Thyroid gland (tissue), 4 donors: ENCODE measurements at regions not wholly inside any gene's neighbourhood (a gene's known extent, or its start where the extent isn't known, plus 50 kb on each side); places are given as distances from the start of the nearest gene placed in this dataset.

Experiments
- POLR2A ChIP-seq, 2 donors: fragments of 450-650 bp; IDR thresholded peaks; one replicate each; pipeline ENCODE4 v1.6.1; 2017; ENCODE audit warnings: antibody characterized with exemption in 2 of 2, mild to moderate bottlenecking in 2 of 2, moderate library complexity in 1 of 2
- TF ChIP-seq, protein P1 (sequence below), 6 experiments: fragments of 200-600 bp in 3 of 6; fragments of 450-650 bp in 3 of 6; sonication (generic) in 3 of 6; IDR thresholded peaks; one replicate each; pipeline ENCODE4 v1.5.1; 2016 to 2019; ENCODE audit warnings: antibody characterized with exemption in 6 of 6, mild to moderate bottlenecking in 2 of 6, inconsistent platforms in 1 of 6, moderate library complexity in 1 of 6

DNA sequence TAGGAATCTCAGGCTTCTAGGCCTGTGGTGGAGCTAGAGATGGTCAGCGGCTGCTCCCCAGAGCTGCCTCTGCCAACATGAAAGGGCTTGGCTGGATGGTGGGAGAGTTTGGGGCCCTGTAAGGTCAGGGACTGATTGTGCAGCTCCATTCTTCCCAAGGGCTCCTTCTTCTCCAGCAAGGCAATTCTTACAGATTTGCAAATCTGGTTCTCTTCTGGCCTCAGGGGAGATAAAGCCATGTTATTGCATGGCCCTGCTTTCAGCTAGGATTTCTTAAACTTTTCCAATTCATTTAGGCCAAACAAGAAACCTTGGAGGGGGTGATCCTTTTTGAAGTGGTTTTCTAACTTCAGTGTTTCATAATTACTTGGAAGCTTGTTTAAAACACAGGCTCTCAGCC, 213.4 kb downstream of the PRDM2 start:
- TF ChIP-seq, protein P1, sequence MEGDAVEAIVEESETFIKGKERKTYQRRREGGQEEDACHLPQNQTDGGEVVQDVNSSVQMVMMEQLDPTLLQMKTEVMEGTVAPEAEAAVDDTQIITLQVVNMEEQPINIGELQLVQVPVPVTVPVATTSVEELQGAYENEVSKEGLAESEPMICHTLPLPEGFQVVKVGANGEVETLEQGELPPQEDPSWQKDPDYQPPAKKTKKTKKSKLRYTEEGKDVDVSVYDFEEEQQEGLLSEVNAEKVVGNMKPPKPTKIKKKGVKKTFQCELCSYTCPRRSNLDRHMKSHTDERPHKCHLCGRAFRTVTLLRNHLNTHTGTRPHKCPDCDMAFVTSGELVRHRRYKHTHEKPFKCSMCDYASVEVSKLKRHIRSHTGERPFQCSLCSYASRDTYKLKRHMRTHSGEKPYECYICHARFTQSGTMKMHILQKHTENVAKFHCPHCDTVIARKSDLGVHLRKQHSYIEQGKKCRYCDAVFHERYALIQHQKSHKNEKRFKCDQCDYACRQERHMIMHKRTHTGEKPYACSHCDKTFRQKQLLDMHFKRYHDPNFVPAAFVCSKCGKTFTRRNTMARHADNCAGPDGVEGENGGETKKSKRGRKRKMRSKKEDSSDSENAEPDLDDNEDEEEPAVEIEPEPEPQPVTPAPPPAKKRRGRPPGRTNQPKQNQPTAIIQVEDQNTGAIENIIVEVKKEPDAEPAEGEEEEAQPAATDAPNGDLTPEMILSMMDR (IDR thresholded peaks at IDR 0.05), result no peak
- no peak for TF ChIP-seq POLR2A (IDR thresholded peaks at IDR 0.05)
